NCI-H748 treated with DMSO at 0.1 percent for 48 hours (cell line): ENCODE measurements at regions not wholly inside any gene's neighbourhood (a gene's known extent, or its start where the extent isn't known, plus 50 kb on each side); places are given as distances from the start of the nearest gene placed in this dataset.

Experiments used
- DNase-seq: peaks from one replicate; lab custom pipeline; 2025; lab: John Stamatoyannopoulos, UW

DNA sequence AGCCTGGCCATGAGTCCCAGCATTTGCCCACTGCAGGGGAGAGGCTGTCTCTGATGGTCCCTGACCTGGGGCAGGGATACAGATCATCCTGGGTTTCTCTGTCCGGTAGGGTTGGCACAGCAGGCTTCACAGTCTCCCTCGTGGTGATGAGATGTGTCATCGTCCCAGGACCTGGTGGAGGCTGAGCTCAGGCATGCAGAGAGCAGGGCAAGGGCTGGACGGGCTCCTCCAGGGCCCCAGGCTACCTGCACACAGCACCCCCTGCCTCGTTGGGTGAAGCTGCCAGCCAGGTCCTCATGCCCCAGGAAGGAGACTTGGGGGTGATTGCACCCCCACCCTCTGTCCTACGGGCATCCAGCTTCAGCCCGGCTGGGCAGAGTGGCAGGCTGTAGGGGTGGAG lies 155.8 kb upstream of the GSE1 start:
- no peak for DNase-seq

DNA sequence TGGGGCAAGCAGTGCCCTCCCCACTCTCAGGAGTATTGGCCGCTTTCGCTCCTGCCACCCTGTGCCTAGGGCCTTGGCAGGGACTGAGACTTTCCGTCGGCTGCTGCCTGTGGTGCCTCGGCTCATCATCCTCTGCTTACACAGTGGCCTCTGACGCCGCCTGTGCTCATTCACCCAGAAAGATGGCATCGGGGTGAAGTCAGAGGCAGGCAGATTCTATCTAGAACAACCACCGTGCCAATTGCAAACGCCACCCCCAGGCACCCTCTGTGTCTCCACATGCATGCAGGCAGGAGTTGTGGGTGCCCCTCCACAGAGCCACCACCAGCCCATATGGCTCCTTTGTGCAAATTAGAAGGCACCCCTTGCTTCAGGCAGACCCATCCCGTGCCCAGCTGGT lies 154.2 kb upstream of the GSE1 start:
- no peak for DNase-seq

DNA sequence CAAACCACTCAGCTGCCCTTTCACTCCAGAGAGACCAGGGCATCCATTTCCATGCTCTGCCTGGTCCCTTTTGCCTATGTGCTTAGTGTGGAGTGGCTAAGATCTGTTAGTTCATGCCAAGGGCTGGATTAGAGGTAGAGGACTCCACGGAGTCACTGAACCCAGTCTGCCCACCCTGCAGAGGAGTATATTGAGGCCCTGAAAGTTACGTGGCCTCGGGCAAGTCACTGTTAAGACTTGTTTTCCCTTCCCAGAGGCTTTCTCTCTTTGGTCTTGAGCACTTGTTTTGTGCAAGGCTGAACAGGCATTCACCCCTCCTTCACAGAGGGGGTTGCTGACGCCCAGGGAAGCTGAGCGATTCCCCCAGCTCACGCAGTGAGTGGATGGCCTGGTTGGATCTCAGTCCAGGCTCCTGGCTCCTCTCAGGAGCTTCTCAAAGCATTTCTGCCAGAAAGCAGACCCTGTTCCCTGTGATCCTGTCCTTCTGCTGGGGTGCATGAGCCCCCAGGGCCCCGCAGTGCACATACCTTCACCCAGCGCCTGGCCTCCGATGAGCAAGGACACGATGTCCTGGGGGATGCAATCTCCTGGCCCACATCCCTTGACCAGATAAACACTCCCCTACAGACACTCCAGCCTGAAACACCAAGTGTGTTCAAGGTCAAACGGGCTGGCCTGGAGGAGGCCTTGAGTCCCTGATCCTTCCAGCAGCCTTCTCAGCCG lies 153.4 kb upstream of the GSE1 start:
- DNase-seq = no peak

DNA sequence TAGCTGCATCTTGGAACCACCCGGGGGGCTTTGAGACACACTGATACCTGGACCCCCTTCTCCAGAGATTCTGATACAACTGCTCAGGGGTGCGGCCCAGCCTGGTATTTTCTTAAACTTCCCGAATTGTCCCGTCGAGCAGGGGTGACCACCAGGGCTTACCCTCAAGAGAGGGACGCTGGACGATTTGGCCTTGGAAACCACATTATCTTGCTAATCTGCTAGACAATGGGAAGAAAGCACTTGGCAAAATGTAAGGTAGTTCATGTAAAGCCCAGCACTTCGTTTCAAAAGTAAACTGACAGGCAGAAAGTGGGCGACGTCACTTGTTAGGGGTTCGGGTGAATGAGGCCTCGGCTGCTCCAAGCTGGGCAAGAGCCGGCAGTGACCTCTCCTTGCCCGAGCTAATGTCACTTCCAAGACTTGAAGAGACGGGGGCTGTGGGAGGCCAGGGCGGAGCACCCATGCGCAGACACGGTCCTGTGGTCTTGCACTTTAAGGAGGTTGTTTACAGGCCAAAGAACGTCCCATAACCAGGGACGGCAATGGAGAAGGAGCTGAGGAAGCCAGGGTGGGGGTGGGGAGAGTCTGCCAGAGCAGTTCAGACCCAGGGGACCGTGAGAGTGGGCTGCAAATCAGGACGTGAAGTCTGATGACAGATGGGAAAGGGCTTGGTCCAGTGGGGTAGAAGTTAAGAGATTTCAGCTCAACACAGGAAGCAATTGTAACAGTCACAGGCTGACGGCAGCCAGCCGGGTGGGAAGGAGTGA lies 152.7 kb upstream of the GSE1 start:
- DNase-seq = no peak

DNA sequence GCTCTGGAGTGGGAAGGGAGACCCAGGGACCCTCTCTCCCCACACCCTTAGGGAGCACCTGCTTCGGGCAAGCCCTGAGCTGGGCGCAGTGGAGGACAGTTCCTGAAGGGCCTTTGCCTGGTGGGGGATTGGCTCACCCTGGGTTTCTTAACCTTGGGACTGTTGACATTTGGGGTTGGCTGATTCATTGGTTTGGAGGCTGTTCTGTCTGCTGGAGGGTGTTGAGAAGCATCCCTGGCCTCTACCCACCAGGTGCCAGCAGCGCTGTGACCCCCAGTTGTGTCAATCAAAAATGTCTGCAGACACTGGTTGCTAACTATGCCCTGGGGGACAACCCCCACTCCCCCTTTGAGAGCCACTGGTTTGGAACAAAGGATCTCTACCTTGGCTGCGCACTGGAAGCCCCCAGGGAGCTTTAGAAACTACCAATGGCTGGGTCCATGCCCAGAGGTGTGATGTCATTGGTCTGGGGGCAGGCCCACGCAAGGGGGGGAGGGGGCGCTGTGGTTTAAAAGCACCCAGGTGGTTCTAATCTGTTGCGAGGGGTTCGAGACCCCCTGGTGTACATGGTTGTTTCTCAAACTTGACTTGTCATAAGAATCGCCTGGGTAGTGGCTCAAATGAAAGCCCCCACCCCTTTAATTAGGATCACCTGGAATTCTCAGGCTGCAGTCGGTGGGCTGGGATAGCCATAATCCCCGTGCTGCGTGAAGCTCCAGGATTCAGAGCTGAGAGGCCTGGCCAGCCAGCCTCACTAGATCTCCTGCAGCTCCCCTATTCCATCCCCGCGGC lies 151.9 kb upstream of the GSE1 start:
- no peak for DNase-seq

DNA sequence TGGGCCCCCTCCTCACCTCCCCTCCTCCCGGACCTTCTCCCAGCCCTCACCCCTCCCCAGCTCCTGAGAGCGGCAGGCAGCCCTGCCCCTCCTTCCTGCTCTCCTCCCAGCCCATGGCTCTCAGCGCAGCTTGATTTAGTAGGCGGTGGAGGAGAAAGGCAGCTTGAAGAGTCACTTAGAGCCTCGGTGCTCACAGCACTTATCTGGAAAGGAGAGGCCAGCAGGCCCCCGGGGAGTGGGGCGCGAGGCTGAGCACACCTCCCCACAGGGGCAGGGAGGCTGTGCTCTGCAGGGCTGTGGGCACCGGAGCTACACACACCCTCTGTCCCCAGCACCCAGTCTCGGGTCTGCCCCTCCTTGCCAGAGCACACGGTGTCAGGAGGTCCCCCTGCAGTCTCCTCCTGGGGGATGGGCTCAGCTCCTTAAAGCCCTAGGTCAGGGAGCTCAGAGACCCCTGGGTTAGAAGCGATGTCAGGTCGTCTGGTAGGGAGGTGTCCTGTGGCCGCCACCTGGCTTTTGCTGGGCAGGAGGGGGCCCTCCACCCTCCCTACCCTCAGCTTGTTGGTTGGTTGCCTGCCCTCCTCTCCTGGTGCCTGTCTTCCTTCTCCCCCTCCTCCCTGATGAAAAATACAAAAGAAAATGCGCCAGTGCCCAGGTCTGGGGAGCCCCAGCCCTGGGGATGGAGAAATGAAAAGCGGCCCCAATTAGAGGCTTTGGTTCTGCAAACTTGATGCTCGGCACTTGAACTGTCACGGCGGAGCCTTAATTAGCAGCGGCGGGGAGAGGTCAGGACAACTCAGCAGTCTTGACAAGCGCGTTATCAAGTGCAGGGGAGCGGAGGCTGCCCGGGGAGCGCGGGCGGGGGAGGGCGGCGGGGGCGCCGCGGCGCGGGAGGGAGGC lies 151.1 kb upstream of the GSE1 start:
- peak; percentile 38 for DNase-seq

DNA sequence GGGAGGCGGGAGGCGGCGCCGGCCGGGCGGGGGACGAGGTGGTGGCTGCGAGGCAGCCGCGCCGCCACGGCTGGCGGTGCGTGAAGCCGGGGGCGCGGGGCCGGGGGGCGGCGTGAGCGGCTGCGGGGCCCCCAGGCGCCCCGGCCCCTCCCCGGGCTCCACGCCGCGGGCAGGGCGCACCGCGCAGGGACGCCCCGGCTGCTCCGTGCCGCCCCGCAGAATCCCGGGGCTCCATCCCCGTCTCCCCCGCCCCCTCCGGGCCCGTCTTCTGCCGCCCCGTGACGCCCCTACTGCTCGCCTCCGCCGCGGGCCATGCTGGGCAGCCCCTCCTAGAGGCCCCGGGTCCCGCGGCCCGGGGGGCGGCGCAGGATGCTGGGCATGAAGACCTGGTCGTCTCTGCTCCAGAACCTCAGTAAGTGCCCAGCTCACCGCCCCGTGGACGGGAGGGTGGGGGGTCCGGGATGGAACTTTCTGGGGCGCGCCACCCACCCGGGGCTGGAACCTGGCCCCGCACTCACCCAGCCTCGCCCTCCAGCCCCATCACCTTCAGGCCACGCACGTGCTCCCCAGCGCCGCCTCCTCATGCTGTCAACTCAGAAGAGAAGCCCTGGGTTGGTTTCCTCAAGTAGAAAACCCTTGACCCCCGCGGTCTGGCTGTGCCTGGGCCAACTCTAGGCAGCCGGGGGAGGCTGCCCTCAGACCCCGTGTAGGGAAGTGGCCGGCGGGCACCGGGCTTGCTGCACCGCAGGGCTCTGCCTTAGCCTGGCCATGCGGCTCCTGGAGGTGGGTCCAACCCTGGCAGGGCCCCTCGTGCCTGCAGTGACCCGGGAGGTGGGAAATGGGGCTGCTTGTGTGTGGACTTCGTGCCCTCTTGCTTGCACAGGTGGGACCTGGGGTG lies 150.2 kb upstream of the GSE1 start:
- DNase-seq = no peak

DNA sequence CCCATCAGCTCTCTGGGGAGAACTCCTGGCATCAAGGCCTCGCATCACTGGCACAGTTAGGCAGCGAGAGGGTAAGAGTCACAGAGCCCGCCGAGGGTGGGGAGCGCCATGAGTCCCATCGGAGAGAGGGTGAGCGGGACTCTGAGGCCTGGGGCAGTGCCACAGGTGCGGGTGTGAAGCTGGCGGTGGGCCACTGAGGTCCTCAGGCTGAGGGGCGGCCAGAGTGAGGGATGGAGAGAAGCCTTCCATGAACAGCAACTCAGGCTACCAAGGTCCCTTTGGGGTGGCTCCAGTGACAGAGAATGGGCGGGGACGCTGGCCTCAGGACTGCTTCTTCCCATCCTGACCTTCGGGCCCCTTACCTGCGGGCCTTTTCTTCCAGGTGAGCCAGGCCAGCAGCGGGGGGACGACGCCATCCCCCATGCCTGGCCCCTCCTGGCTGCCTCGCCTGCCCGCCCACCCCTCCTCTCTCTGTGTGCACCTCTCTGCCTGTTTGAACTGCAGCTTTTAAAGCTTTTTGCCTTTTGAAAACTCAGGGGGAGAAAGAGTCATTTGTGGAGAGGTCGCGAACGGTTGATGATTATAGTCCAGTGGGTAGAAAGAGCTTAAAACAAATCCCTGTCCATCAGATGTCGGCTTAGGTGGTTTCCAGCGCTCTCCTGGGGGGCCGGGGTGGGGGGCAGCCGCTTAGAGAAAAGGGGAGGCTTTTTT lies 149.3 kb upstream of the GSE1 start:
- no peak for DNase-seq

DNA sequence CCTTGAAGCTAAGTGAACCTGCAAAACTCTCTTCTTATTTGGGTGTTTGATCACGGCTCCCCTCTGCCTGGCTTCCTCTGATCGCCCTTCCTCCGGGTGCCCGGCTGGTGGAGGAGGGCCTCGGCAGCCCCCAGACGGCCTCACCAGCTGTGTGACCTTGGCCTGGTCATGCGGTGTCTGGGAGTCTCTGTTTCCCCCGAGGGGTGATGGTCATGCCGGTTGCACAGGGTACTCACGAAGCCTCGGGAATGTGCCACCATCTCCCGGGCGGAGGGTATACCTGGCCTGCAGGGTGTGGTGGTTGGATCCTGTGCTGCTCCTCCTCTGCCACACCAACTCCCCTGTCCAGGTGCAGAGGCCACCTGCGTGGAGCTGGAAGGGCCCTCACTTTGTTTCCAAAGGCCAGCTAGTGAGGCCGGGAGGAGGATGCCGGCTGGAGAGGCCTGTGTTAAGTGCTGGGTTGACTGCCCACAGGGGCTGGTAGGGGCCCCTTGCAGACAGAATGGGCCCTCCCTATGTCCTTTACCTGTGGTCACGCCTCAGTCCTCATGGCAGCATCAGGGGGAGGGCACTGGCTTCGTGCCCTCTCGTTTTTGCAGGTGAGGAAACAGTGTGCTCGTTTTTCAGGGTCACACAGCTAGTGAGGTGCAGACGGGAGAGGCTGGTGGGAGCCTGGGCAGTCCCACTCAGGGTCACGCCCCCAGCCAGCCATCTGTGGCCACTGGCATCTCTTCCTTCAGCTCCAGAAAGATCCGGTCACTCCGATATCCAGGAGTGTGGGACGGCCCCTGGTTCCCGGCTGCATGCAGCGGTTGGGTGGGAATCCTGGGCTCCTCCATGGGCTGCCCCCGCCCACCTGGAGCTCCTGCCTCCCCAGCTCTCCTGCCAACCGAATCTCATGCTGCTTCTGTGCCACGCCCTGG lies 148.5 kb upstream of the GSE1 start:
- no peak for DNase-seq

DNA sequence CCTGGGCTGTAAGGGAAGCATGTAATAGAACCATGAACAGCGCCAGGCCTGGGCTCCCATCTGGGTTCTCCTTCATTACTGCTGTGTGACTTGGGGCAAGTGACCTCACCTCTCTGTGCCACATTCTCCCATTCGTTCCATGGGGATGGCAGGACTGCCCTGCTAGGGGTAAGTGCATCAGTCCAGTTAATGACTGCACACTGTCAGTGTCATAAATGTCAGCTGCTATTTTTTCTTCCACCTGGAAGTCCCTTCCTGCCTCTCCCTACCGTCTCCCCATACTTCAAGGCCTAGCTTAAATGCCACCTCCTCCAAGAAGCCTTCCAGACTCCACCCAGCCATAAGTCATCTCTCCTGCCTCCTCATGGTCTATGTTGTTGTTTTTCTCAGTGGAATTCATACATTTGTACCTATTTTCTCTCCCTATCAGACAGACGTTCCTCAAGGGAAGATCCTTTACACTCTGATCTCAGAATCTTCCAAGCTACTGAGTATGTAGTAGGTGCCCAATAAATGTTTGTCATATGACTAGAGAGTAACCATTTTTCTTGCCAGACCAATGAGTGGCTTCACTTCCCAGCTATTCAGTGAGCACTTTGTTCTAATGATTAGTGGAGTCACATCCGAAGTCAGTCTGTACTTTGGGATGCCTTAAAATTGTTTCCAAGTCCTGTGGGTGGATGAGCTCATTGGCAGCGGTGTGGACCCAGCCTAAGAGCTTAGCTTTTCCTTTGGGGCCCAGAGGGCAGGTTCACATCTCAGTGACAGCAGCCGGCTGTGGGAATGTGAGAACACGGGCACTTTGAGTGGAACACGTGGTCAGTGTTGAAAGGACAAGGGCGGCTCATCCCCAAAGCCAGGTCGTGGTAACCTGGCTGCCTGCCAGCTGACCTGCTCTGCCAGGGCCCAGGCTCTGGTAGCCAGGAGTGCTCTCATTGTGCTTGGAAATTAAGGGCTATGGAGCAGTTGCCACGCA lies 147.5 kb upstream of the GSE1 start:
- no peak for DNase-seq

DNA sequence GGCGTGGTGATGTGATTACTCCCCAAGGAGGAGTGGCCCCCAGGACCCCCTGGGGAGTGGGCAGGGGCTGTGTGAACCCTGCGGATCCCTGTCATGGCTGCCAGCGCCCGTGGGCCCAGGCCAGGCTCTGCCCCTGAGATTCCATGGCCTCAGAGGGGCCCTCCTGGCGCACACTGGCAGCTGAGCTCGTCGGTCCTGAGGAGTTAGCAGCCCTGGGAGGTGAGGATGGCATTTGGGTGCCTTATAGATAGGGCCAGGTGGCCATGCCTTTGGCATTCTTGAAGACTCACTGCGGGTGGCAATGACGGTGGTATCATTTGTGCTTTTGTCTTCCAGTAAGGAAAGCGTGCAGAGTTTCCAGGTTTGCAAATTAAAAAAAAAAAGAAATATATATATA lies 146.8 kb upstream of the GSE1 start:
- no peak for DNase-seq

DNA sequence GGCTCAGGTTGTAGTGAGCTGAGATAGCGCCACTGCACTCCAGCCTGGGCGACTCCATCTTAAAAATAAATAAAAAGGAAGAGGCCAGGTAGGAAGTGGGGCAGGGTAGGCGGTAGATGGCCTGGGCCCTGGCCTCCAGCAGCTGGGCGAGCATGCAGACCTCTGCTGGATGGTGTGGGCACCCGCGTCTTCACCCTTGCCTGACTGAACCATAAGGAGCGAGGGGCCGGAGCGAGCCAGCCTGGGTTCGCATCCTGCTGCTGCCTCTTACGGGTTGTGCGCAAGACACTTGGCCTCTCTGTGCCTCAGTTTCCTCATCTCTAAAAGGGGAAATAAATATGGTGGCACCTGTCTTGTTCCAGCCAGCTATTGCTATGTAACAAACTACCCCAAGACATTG lies 146.1 kb upstream of the GSE1 start:
- no peak for DNase-seq

DNA sequence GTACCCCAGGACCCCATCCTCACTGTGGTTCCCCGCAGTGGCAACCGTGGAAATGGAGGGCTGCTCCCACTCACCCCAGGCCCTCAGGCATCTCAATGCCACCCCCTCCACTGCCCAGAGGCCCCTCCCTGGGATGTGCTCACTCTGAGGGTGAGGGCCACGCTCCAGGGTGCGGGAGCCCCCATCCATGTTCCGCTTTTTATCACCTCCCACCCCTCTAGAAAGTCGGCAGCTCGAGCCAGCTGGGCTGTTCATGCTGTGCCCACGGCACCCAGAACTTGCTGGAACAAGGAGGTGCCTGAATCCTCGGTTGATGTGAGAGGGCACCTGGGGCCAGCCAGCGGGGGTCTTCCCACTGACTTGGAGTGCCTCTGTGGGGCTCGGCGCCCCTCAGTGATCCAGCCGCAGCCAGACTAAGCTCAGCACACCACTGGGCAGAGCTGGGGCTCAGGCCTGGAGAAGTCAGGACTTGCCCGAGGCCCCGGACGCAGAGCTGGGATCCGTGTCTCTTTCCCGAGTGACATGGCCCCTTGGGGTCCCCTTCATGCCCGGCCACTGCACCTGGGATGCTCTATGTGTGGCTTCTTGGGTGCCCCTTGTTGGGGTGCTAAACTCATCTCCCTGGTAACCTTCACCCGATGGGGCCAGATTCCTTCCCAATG lies 143.1 kb upstream of the GSE1 start:
- DNase-seq = no peak

DNA sequence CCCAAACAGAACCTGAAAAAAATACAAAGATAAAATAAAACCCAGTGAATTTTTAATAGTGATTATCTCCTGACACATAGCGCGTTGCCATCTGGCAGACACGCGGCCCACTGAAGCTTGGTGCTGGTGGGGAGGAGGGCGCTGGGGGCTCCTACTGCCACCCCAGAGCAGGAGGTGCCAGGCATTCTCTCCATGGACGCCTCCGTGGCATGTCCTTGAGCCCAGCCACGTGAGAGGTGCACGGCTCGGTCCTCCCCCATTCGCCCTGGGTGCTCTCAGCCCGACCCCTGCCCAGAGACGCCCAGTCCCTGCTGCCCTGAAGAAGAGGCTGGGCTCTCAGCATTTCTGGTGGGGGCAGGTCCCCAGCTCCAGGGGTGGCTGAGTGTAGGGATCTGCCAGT lies 142.2 kb upstream of the GSE1 start:
- no peak for DNase-seq

DNA sequence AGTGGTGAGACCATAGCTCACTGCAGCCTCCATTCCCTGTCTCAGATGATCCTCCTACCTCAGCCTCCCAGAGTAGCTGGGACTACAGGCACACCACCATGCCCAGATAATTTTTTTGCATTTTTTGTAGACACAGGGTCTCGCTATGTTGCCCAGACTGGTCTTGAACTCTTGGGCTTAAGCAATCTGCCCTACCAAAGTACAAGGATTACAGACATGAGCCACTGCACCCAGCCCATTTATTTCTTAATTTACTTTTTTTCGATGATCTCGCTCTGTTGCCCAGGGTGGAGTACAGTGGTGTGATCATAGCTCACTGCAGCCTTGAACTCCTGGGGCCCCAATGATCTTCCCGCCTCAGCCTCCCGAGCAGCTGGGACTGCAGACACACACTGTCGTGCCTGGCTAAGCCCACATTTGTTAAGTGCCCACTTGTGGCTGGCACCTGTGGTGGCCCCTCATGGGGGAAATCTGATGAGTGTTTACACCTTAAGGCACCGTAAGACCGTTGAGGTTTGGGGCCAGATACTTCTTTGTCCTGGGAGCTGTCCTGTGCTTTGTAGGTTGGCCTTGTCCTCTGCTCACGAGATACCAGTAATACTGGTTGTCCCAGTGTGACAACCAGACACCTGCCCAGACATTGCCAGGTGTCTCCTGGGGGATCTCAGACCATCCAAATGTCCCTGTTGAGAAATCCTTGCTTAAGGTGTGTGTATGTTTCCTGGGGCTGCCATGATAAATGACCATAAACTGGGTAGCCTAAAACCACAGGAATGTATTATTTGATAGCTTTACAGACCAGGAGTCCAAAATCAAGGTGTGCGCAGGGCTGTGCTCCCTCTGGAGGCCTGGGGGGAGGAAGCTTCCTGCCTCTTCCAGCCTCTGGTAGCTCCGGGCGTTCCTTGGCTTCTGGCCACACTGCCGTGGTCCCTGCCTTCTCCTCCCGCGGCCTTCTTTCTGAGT lies 141.4 kb upstream of the GSE1 start:
- DNase-seq = no peak

DNA sequence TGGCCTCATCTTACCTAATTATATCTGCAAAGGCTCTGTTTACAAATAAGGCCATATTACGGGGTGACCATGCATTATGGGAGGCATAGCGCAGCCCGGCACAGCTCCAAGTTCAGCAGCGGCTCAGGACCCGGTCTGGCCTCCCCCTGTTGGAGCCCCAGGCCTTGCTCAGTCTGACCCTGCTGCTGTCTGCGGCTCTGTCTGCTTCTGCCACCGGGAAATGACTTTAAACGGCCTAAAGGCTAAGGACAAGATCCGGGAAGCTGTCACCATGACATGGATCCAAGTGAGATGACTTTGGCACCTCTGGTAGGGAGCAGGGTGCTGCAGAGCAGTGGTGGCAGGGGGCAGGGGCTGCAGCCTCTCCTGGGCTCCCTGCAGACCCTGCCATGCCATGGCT lies 140.6 kb upstream of the GSE1 start:
- DNase-seq = no peak
